GM12864 (cell line): ENCODE measurements at regions not wholly inside any gene's neighbourhood (a gene's known extent, or its start where the extent isn't known, plus 50 kb on each side); places are given as distances from the start of the nearest gene placed in this dataset.

Source experiments
- DNase-seq: peaks from one replicate; pipeline ENCODE4 v3.0.0-alpha.2; 2011; ENCODE audit warnings: low read depth
- H3K4me3 ChIP-seq: 2 replicates; pipeline ENCODE4 v1.5.1; 2011; ENCODE audit warnings: mild to moderate bottlenecking, low read depth, low read length, control low read depth
- CTCF ChIP-seq: IDR thresholded peaks from 2 replicates; pipeline ENCODE4 v1.5.1; 2011; ENCODE audit warnings: low read depth, mild to moderate bottlenecking, moderate library complexity, low read length, control low read depth, inconsistent platforms; ENCODE audit errors: missing control alignments

DNA sequence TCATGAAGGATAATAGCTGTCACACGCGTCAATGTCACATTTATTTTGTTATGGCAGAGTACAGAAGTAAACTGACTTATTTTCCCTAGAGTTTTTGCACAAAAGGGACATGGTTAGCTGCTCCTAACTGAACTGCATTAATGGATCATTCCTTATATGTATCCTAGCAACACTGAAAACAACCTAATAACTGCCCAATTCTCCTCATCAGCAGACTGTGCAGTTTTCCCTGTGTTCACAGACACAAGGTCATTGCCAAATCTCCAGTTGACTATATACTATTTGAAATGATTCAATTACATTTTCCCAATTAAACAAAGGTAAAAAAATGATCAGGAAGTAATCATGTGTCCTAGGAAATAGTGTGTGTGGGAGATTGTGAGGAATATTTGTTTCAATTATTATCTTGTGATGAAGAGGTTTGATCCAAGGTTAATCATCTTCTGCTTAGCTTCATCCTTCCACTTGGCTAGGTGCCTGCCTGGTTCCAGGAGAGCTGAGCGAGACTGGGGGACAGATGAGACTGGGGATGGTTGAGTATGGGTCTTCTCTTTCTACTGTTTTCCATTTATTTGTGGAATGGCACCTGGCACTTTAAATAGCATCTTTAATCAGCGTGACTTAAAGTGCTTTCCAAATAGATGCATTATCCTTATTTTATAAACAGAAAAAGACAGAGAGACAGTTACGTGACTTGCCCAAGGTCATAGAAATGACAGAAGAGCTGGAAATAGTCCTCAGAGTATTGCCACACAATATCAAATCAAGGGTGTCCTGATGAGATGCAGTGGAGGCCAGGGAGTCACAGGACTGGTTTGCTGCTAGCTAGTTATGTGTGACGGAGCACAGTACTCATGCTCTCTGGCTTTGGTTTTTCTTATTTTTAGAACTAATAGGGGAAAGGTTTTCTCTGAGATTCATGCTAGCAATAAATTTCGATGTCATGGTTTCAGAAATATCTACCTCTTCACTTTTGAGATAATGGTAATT lies 335.6 kb downstream of the PIK3C3 start:
- H3K4me3 ChIP-seq, result no peak overlapping the region
- TF ChIP-seq CTCF, result no peak
- DNase-seq, result no peak

DNA sequence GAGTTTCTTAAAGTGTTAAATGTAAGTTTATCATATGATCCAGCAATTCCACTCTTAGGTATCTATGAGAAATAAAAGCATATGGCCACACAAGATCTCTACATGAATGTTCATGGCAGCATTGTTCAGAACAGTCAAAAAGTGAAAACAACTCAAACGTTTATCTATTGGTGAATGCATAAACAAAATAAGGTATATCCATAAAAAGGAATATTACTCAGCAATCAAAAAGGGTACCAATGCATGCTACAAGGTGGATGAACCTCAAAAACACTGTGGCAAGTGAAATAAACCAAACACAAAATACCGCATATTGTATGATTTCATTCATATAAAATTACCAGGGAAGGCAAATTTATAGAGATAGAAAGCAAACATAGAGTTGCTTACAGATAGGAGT lies 337.6 kb downstream of the PIK3C3 start:
- H3K4me3 ChIP-seq, result no peak overlapping the region
- TF ChIP-seq CTCF, result no peak
- no peak for DNase-seq

DNA sequence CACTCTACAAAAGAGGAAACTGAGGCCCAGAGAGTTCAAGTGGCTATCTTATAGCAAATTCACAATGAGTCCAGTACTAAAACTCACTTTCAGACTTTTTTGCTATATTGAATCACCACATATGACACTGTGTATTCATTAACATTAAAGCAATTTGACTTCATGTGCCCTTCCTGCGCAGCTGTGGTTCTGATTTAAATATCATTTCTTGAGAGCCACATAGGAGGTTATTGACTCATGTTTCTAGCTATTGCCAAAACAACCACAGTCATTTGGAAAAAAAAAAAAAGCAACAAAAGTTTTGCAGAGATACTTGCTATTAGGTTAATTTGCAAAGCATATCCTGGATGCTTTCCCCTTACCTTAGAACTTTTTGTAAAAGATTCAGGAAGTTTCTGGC lies 341.2 kb downstream of the PIK3C3 start:
- H3K4me3 ChIP-seq, result no peak overlapping the region
- no peak for DNase-seq

DNA sequence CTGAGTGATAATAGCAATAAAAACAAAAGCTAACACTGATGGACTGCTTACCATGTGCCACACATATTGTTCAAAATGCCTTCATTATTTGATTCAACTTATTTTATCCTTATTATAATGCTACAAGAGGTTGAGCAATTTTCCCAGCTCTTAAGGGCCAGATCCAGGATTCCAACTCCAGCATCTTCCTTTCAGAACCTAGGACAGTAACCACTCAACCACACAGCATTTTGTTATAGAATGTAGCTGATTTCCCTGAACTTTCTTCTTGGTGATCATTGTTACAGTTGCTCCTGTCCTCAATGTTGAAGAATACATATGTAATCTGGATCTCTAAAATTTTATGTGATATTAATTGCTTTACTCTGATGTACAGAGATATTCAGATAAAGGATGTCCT lies 341.7 kb downstream of the PIK3C3 start:
- H3K4me3 ChIP-seq, result no peak overlapping the region
- TF ChIP-seq CTCF, result no peak
- DNase-seq, result no peak

More for the DNA sequence above, 341.2 kb downstream of the PIK3C3 start:
- no peak for TF ChIP-seq CTCF

GRCh38 chr18:42298759-42299675 lies 344.0 kb downstream of the PIK3C3 start:
- no peak overlapping the region for H3K4me3 ChIP-seq
- TF ChIP-seq CTCF, result peak; percentile 84

DNA sequence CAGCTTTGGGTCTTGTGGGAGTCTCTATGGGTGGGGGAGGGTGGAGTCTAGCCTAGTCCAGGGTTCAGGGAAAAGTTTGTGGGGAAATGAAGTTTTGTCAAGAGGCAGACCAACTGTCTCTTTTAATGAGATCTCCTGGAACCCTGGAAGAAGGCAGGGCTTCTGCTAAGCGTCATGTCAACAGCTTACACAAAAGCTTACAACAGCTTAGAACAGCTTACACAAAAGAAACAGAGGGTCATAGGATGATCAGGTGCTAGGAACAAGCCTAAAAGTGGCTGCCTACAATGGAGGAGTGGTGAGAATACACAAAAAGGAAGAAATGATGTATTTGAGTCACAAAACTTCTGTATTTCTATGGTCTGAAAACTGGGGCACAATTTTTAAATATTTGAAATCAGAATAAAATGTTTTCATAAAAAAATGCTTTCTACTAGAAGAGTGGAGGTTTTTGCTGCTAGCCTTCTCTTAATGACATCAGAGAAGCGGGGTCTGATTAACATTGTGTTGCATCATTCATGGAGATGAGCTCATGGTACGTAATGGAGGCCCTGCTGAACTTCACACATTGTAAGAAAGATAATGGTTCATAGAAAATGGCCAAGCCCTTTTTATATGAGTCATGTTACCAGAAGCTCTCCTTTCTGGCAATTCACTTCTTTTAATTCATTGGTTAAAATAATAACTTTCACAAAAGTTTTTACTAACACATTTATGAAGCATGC lies 351.0 kb downstream of the PIK3C3 start:
- DNase-seq, result no peak
- no peak for TF ChIP-seq CTCF
- no peak overlapping the region for H3K4me3 ChIP-seq

More at GRCh38 chr18:42298759-42299675, 344.0 kb downstream of the PIK3C3 start:
- peak; percentile 15 for DNase-seq
